Caco-2 (cell line): ENCODE measurements at regions not wholly inside any gene's neighbourhood (a gene's known extent, or its start where the extent isn't known, plus 50 kb on each side); places are given as distances from the start of the nearest gene placed in this dataset.

Experiments used
- BruUV-seq: library from RNA; stranded (reverse); fragments of 400-500 nt; replicated peaks from 2 replicates; lab custom pipeline; 2021; lab: Mats Ljungman, UMichigan
- CTCF ChIA-PET: fragments of 300-600 bp; sonication (Branson Sonifier 250); formaldehyde crosslinking; loops from one replicate; lab custom pipeline; 2022; ENCODE audit warnings: antibody characterized with exemption; lab: Charles Lee
- POLR2A ChIA-PET: fragments of 300-600 bp; sonication (Branson Sonifier 250); formaldehyde crosslinking; loops from one replicate; lab custom pipeline; 2022; ENCODE audit warnings: antibody characterized with exemption; lab: Charles Lee
- DNase-seq, 2 experiments: peaks; one replicate each; pipeline versions ENCODE4 v3.0.0 to v3.0.0-alpha.2; 2020 to 2022
- H3K27me3 ChIP-seq: replicated peaks from 2 replicates; pipeline ENCODE4 v1.6.0; 2011; ENCODE audit warnings: low read length; ENCODE audit not compliant: control insufficient read depth, insufficient read depth
- H3K36me3 ChIP-seq: 2 replicates; pipeline ENCODE4 v1.5.1; 2011; ENCODE audit warnings: low read length; ENCODE audit not compliant: control insufficient read depth, insufficient read depth
- H3K4me1 ChIP-seq: fragments of 250-450 bp; sonication (Bioruptor Pico); 2 replicates; pipeline ENCODE4 v1.5.1; 2020; ENCODE audit warnings: mild to moderate bottlenecking
- H3K4me3 ChIP-seq: 2 replicates; pipeline ENCODE4 v1.5.1; 2011; ENCODE audit warnings: low read depth, mild to moderate bottlenecking, control low read depth, low read length
- H3K9me3 ChIP-seq: fragments of 250-450 bp; sonication (Bioruptor Pico); 2 replicates; pipeline ENCODE4 v1.5.1; 2020; ENCODE audit warnings: mild to moderate bottlenecking, moderate library complexity
- H3K27ac Mint-ChIP-seq: one replicate; pipeline ENCODE4 v1.8.0; 2022; ENCODE audit warnings: mixed read lengths; ENCODE audit not compliant: unreplicated experiment
- H3K27me3 Mint-ChIP-seq: one replicate; pipeline ENCODE4 v1.8.0; 2022; ENCODE audit warnings: mixed read lengths; ENCODE audit not compliant: insufficient read depth, unreplicated experiment
- H3K36me3 Mint-ChIP-seq: one replicate; pipeline ENCODE4 v1.8.0; 2022; ENCODE audit warnings: mild to moderate bottlenecking, mixed read lengths; ENCODE audit not compliant: insufficient read depth, unreplicated experiment
- H3K4me1 Mint-ChIP-seq: one replicate; pipeline ENCODE4 v1.8.0; 2022; ENCODE audit warnings: low read depth, mixed read lengths; ENCODE audit not compliant: unreplicated experiment
- H3K4me3 Mint-ChIP-seq: one replicate; pipeline ENCODE4 v1.8.0; 2022; ENCODE audit warnings: mild to moderate bottlenecking, moderate library complexity, mixed read lengths; ENCODE audit not compliant: unreplicated experiment
- H3K9me3 Mint-ChIP-seq: one replicate; pipeline ENCODE4 v1.8.0; 2022; ENCODE audit warnings: mixed read lengths; ENCODE audit not compliant: unreplicated experiment
- intact Hi-C: fragments of 100-400 bp; cut with micrococcal nuclease; formaldehyde crosslinking; loops from one replicate; pipeline ENCODE4 v1.10.0; 2022; ENCODE audit not compliant: unreplicated experiment
- TF ChIP-seq, protein P1 (sequence below), 2 experiments: fragments of 200-600 bp in 1 of 2; IDR thresholded peaks; 1 replicate in 1 of 2; 2 replicates in 1 of 2; pipeline versions ENCODE4 v1.5.1 to v1.8.0; 2011 to 2022; ENCODE audit warnings: antibody characterized with exemption in 1 of 2, control low read depth in 1 of 2, inconsistent platforms in 1 of 2, low read depth in 1 of 2, low read length in 1 of 2, mild to moderate bottlenecking in 1 of 2, moderate library complexity in 1 of 2; ENCODE audit not compliant: insufficient read depth in 1 of 2, severe bottlenecking in 1 of 2, unreplicated experiment in 1 of 2

DNA sequence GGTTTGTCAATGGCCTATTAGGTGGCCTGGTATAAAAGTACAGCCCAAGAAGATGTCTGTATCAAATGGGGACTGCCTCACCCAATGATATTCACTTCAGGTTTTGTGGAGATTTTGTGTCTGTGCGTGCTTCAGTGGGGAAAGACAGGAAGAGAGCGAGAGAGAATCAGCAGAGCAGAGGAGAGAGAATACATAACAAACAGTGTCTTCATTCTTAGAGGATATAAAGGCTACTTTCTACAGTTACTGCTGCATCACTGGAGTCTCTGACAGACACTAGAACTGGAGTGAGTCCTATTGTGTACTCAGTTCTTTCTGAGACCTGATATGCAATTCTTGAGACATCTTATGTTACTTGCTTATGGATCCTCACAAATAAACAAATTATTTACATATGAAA, 115.0 kb downstream of the CASP12 start:
- Histone ChIP-seq H3K4me3 (no peak overlapping the region), H3K27me3 (no peaks in the 10 kb centered on the region), H3K4me1 (no peaks in the 10 kb centered on the region), H3K36me3 (no peaks in the 10 kb centered on the region), H3K9me3 (no peaks in the 10 kb centered on the region; the same call in 1 of the 2 replicates)
- POLR2A ChIA-PET = no interaction called here
- no peaks in the 10 kb centered on the region for H3K36me3 Mint-ChIP-seq
- TF ChIP-seq, protein P1, sequence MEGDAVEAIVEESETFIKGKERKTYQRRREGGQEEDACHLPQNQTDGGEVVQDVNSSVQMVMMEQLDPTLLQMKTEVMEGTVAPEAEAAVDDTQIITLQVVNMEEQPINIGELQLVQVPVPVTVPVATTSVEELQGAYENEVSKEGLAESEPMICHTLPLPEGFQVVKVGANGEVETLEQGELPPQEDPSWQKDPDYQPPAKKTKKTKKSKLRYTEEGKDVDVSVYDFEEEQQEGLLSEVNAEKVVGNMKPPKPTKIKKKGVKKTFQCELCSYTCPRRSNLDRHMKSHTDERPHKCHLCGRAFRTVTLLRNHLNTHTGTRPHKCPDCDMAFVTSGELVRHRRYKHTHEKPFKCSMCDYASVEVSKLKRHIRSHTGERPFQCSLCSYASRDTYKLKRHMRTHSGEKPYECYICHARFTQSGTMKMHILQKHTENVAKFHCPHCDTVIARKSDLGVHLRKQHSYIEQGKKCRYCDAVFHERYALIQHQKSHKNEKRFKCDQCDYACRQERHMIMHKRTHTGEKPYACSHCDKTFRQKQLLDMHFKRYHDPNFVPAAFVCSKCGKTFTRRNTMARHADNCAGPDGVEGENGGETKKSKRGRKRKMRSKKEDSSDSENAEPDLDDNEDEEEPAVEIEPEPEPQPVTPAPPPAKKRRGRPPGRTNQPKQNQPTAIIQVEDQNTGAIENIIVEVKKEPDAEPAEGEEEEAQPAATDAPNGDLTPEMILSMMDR (IDR thresholded peaks at IDR 0.05; ENCODE audit: insufficient read depth in 1 of 2, low read depth in 1 of 2, low read length in 1 of 2, severe bottlenecking in 1 of 2, unreplicated experiment in 1 of 2) = no peak
- no peaks in the 10 kb centered on the region for H3K4me1 Mint-ChIP-seq
- no TSS peak for BruUV-seq
- peaks cover 20% of the 10 kb centered on the region for H3K9me3 Mint-ChIP-seq
- no peak for DNase-seq
- H3K27me3 Mint-ChIP-seq = no peaks in the 10 kb centered on the region
- H3K4me3 Mint-ChIP-seq = no peak overlapping the region
- CTCF ChIA-PET = no interaction called here
- no peak overlapping the region for H3K27ac Mint-ChIP-seq
- intact Hi-C loops = no loop called here

DNA sequence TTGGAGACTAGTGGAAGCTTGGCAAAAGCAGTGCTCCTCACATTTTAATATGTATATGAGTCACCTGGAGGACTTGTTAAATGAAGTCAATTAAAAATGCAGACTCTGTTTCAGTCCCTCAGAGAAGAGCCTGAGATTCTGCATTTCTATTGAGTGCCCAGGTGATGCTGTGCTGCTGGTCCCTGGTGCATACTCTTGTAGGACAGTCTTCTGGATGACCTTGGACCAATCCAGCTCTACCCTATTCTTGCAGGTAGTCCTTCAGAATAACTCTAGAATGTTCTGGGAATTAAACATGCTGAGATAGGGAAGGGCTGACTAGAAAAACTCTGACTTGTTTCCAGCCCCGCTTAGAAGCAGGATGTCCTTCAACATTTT, 115.9 kb downstream of the CASP12 start:
- H3K36me3 Mint-ChIP-seq = no peaks in the 10 kb centered on the region
- no peaks in the 10 kb centered on the region for H3K4me1 Mint-ChIP-seq
- peaks cover 20% of the 10 kb centered on the region for H3K9me3 Mint-ChIP-seq
- Histone ChIP-seq H3K9me3 (no peaks in the 10 kb centered on the region; the same call in 1 of the 2 replicates), H3K36me3 (no peaks in the 10 kb centered on the region), H3K27me3 (no peaks in the 10 kb centered on the region), H3K4me1 (no peaks in the 10 kb centered on the region), H3K4me3 (no peak overlapping the region)
- intact Hi-C loops = no loop called here
- no peak overlapping the region for H3K4me3 Mint-ChIP-seq
- no peaks in the 10 kb centered on the region for H3K27me3 Mint-ChIP-seq
- H3K27ac Mint-ChIP-seq = no peak overlapping the region
- DNase-seq = no peak
- CTCF ChIA-PET = no interaction called here
- POLR2A ChIA-PET = no interaction called here
- TF ChIP-seq, protein P1 (IDR thresholded peaks at IDR 0.05; ENCODE audit: insufficient read depth in 1 of 2, low read depth in 1 of 2, low read length in 1 of 2, severe bottlenecking in 1 of 2, unreplicated experiment in 1 of 2) = no peak
- BruUV-seq = no TSS peak

DNA sequence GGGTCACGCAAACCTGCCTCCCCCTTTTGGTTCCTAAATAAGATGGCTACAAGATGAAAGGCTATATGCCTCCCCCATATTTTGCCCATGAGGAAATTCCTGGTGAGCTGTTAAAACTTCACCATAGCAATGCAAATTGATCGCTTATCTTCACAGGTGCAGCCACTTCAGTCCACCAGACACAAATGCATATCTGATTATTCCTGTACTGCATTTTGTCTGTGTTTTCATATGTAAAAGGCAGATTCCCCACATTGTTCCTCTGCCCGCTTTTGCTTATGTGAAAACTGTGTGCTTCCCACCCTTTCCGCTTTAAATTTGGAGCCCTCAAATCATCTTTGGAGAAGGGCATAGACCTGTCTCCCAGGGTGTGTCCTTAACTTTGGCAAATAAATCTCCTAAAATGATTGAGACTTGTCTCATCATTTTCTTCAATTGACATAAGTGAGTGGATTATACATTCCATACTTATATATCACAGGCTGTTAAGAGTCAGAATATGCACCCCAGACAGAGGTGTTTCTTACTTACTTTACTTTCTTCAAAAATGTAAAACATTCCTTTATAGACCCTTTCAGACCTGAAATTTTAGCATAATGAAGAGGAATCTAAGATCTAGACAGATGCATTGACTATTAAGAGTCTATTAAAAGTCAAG, 116.4 kb downstream of the CASP12 start:
- BruUV-seq = no TSS peak
- Histone ChIP-seq H3K36me3 (no peaks in the 10 kb centered on the region), H3K4me3 (no peak overlapping the region), H3K4me1 (peaks cover 3% of the 10 kb centered on the region; the same call in 1 of the 2 replicates), H3K9me3 (no peaks in the 10 kb centered on the region; the same call in 1 of the 2 replicates), H3K27me3 (no peaks in the 10 kb centered on the region)
- peaks cover 20% of the 10 kb centered on the region for H3K9me3 Mint-ChIP-seq
- H3K27ac Mint-ChIP-seq = no peak overlapping the region
- CTCF ChIA-PET = no interaction called here
- no peak for DNase-seq
- peaks cover under 1% of the 10 kb centered on the region for H3K4me1 Mint-ChIP-seq
- POLR2A ChIA-PET = interaction anchor here (0.6 kb wide), 1 partner anchor 449 kb away, joined by 3 read pairs; no protein-coding TSS in a partner anchor
- intact Hi-C loops = no loop called here
- H3K36me3 Mint-ChIP-seq = no peaks in the 10 kb centered on the region
- TF ChIP-seq, protein P1 (IDR thresholded peaks at IDR 0.05; ENCODE audit: insufficient read depth in 1 of 2, low read depth in 1 of 2, low read length in 1 of 2, severe bottlenecking in 1 of 2, unreplicated experiment in 1 of 2) = no peak
- H3K4me3 Mint-ChIP-seq = no peak overlapping the region
- H3K27me3 Mint-ChIP-seq = no peaks in the 10 kb centered on the region
